Endothelial cell of umbilical vein (primary cell): ENCODE measurements at regions not wholly inside any gene's neighbourhood (a gene's known extent, or its start where the extent isn't known, plus 50 kb on each side); places are given as distances from the start of the nearest gene placed in this dataset.

ENCODE experiments used
- BruUV-seq: library from RNA; stranded (reverse); fragments of 400-500 nt; replicated peaks from 2 replicates; lab custom pipeline; 2021; lab: Mats Ljungman, UMichigan
- CTCF ChIA-PET: fragments of 300-600, 350-600 bp; sonication (Branson Sonifier 250); formaldehyde crosslinking; loops from one replicate; lab custom pipeline; 2021; ENCODE audit warnings: antibody characterized with exemption, inconsistent platforms; lab: Charles Lee
- POLR2A ChIA-PET: fragments of 300-600, 350-600 bp; sonication (Branson Sonifier 250); formaldehyde crosslinking; loops from one replicate; lab custom pipeline; 2021; ENCODE audit warnings: antibody characterized with exemption, inconsistent platforms; lab: Charles Lee
- DNase-seq: peaks from one replicate; pipeline ENCODE4 v3.0.0-alpha.2; 2011; ENCODE audit warnings: low read depth, low spot score
- FAIRE-seq: peaks from 2 replicates; lab custom pipeline; 2011; peaks lifted over from hg19 to GRCh38; lab: Jason Lieb, UNC
- H2AFZ ChIP-seq: 2 replicates; pipeline ENCODE4 v1.6.0; 2012; ENCODE audit warnings: low read depth, low read length, control low read depth, inconsistent platforms
- H3K27ac ChIP-seq: 2 replicates; pipeline ENCODE4 v1.5.1; 2011; ENCODE audit warnings: low read depth, mild to moderate bottlenecking, control low read depth, low read length, moderate library complexity; ENCODE audit not compliant: insufficient read depth
- H3K27me3 ChIP-seq, 2 experiments: 2 replicates each; pipeline versions ENCODE4 v1.6.0 to v1.6.1; 2011; ENCODE audit warnings: low read length in 2 of 2, mixed read lengths in 1 of 2; ENCODE audit not compliant: control insufficient read depth in 2 of 2, insufficient read depth in 2 of 2
- H3K36me3 ChIP-seq, 2 experiments: 2 replicates in 1 of 2; 3 replicates in 1 of 2; pipeline ENCODE4 v1.5.1; 2011; ENCODE audit warnings: low read length in 2 of 2, mild to moderate bottlenecking in 1 of 2, moderate library complexity in 1 of 2; ENCODE audit not compliant: control insufficient read depth in 2 of 2, insufficient read depth in 2 of 2; ENCODE audit errors: extremely low read depth in 1 of 2
- H3K4me1 ChIP-seq: 3 replicates; pipeline ENCODE4 v1.5.1; 2011; ENCODE audit warnings: mild to moderate bottlenecking, low read length; ENCODE audit not compliant: control insufficient read depth, insufficient read depth; ENCODE audit errors: extremely low read depth
- H3K4me2 ChIP-seq: 2 replicates; pipeline ENCODE4 v1.6.1; 2011; ENCODE audit warnings: low read length, control low read depth, mixed read lengths; ENCODE audit not compliant: insufficient read depth
- H3K4me3 ChIP-seq, 3 experiments: fragments of 200-600 bp in 1 of 3; sonication (generic), shearing (Covaris generic) in 1 of 3; replicated peaks in 1 of 3; 2 replicates each; pipeline ENCODE4 v1.5.1; 2011 to 2016; ENCODE audit warnings: control low read depth in 3 of 3, low read length in 3 of 3, mild to moderate bottlenecking in 2 of 3, inconsistent platforms in 1 of 3, low read depth in 1 of 3, moderate library complexity in 1 of 3; ENCODE audit not compliant: insufficient read depth in 1 of 3
- H3K79me2 ChIP-seq: 2 replicates; pipeline ENCODE4 v1.6.0; 2012; ENCODE audit warnings: low read length, inconsistent platforms; ENCODE audit not compliant: control insufficient read depth, insufficient read depth
- H3K9ac ChIP-seq: replicated peaks from 2 replicates; pipeline ENCODE3; 2011; ENCODE audit warnings: low read length, control low read depth; ENCODE audit not compliant: insufficient read depth; ENCODE audit errors: extremely low read depth
- H3K9me1 ChIP-seq: replicated peaks from 3 replicates; pipeline ENCODE4 v1.6.0; 2011; ENCODE audit warnings: mild to moderate bottlenecking, low read length; ENCODE audit not compliant: control insufficient read depth, insufficient read depth; ENCODE audit errors: extremely low read depth
- H3K9me3 ChIP-seq: replicated peaks from 2 replicates; pipeline ENCODE4 v1.5.1; 2012; ENCODE audit warnings: low read length, inconsistent platforms; ENCODE audit not compliant: control insufficient read depth, insufficient read depth
- H4K20me1 ChIP-seq: replicated peaks from 2 replicates; pipeline ENCODE3; 2011; ENCODE audit warnings: mild to moderate bottlenecking, low read length; ENCODE audit not compliant: control insufficient read depth, insufficient read depth; ENCODE audit errors: extremely low read depth
- EZH2 ChIP-seq: IDR thresholded peaks from 2 replicates; pipeline ENCODE4 v1.6.1; 2012; ENCODE audit warnings: borderline replicate concordance, low read depth, mild to moderate bottlenecking, moderate library complexity, low read length, inconsistent platforms; ENCODE audit not compliant: severe bottlenecking
- FOS ChIP-seq: IDR thresholded peaks from 2 replicates; pipeline ENCODE4 v1.6.1; 2011; ENCODE audit warnings: mild to moderate bottlenecking, low read length, moderate library complexity, borderline replicate concordance; ENCODE audit not compliant: insufficient read depth
- GATA2 ChIP-seq: IDR thresholded peaks from 2 replicates; pipeline ENCODE4 v1.7.0; 2011; ENCODE audit warnings: low read depth, mild to moderate bottlenecking, moderate library complexity, mixed read lengths, low read length; ENCODE audit not compliant: insufficient read length, insufficient read depth
- JUN ChIP-seq: IDR thresholded peaks from 2 replicates; pipeline ENCODE4 v1.6.1; 2011; ENCODE audit warnings: borderline replicate concordance, low read depth; ENCODE audit not compliant: insufficient read length, insufficient read depth
- MYC ChIP-seq: IDR thresholded peaks from one replicate; pipeline ENCODE4 v1.6.1; 2011; ENCODE audit warnings: mild to moderate bottlenecking, low read depth, low read length
- POLR2A ChIP-seq: IDR thresholded peaks from 2 replicates; pipeline ENCODE4 v1.6.1; 2012; ENCODE audit warnings: low read depth, mild to moderate bottlenecking, control low read depth, low read length
- POLR2AphosphoS5 ChIP-seq: IDR thresholded peaks from 2 replicates; pipeline ENCODE4 v1.6.1; 2012; ENCODE audit warnings: low read depth, mild to moderate bottlenecking, control low read depth, low read length, moderate library complexity; ENCODE audit not compliant: insufficient read depth
- dilution Hi-C: fragments of 300-500 bp; cut with MboI; formaldehyde crosslinking; loops from one replicate; pipeline ENCODE4 v1.15.0; 2019; ENCODE audit warnings: low sequenced_read_pairs; ENCODE audit not compliant: extremely low pct_ligation_motif_present
- intact Hi-C: fragments of 100-400 bp; cut with micrococcal nuclease; formaldehyde crosslinking; loops from one replicate; pipeline ENCODE4 v1.10.0; 2022
- TF ChIP-seq, protein P1 (sequence below), 2 donors: IDR thresholded peaks; 1 replicate in 1 of 2; 2 replicates in 1 of 2; pipeline ENCODE4 v1.5.1; 2011; ENCODE audit warnings: low read length in 2 of 2, mild to moderate bottlenecking in 2 of 2, moderate library complexity in 2 of 2, control low read depth in 1 of 2, inconsistent platforms in 1 of 2, low read depth in 1 of 2; ENCODE audit not compliant: insufficient read depth in 1 of 2; ENCODE audit errors: extremely low read depth in 1 of 2
- TF ChIP-seq, protein P2 (sequence below): IDR thresholded peaks from 2 replicates; pipeline ENCODE4 v1.6.1; 2011; ENCODE audit not compliant: insufficient read depth, insufficient read length

DNA sequence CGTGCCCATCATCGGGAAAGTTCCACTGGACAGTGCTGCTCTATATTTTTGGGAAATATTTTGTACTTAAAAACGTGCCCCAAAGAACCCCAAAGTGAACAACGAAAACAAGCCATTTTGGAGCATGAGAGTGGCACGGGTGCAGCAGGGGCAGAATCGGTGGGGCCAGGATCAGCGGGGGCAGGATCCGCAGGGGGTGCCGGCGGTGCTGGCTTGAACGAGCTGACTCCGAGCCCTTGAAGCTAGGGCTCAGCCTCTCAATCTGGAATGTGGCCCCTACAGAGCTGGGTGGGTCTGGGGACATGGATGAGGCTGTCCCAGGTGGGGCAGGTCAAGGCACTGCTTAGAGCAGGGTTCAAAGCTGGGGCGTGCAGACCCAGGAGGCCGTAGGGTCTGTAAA, 104.7 kb upstream of the COL5A1 start:
- Histone ChIP-seq H3K4me3 (no peak overlapping the region), H3K27ac (no peak overlapping the region), H3K36me3 (no peaks in the 10 kb centered on the region), H3K9me1 (no peaks in the 10 kb centered on the region), H3K27me3 (peaks cover 0 to under 1% of the 10 kb centered on the region in 2 experiments), H3K4me2 (no peak overlapping the region), H3K9me3 (no peaks in the 10 kb centered on the region), H3K79me2 (no peaks in the 10 kb centered on the region), H3K9ac (no peak overlapping the region), H2AFZ (no peak overlapping the region), H3K4me1 (no peaks in the 10 kb centered on the region), H4K20me1 (no peaks in the 10 kb centered on the region)
- FAIRE-seq (no peak), DNase-seq (no peak)
- no TSS peak for BruUV-seq
- intact Hi-C loops (no loop called here), dilution Hi-C loops (no loop called here)
- POLR2A ChIA-PET, result no interaction called here
- CTCF ChIA-PET, result interaction anchor here (1.4 kb wide), 1 partner anchor 30 kb away, joined by 3 read pairs; no protein-coding TSS in a partner anchor
- TF ChIP-seq FOS (no peak), GATA2 (no peak), MYC (no peak), JUN (no peak), POLR2AphosphoS5 (no peak), EZH2 (no peak), POLR2A (no peak)
- TF ChIP-seq, protein P1, sequence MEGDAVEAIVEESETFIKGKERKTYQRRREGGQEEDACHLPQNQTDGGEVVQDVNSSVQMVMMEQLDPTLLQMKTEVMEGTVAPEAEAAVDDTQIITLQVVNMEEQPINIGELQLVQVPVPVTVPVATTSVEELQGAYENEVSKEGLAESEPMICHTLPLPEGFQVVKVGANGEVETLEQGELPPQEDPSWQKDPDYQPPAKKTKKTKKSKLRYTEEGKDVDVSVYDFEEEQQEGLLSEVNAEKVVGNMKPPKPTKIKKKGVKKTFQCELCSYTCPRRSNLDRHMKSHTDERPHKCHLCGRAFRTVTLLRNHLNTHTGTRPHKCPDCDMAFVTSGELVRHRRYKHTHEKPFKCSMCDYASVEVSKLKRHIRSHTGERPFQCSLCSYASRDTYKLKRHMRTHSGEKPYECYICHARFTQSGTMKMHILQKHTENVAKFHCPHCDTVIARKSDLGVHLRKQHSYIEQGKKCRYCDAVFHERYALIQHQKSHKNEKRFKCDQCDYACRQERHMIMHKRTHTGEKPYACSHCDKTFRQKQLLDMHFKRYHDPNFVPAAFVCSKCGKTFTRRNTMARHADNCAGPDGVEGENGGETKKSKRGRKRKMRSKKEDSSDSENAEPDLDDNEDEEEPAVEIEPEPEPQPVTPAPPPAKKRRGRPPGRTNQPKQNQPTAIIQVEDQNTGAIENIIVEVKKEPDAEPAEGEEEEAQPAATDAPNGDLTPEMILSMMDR (IDR thresholded peaks at IDR 0.05; ENCODE audit: extremely low read depth in 1 of 2, insufficient read depth in 1 of 2, low read depth in 1 of 2, low read length in 2 of 2), result no peak
- TF ChIP-seq, protein P2, sequence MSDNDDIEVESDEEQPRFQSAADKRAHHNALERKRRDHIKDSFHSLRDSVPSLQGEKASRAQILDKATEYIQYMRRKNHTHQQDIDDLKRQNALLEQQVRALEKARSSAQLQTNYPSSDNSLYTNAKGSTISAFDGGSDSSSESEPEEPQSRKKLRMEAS, result no peak
